Dendritic cell treated with granulocyte-macrophage colony-stimulating factor and Interleukin-4, amounts not matched to agents 40 ng/mL and 50 ng/mL, for 4 days (primary cell): ENCODE measurements at regions not wholly inside any gene's neighbourhood (a gene's known extent, or its start where the extent isn't known, plus 50 kb on each side); places are given as distances from the start of the nearest gene placed in this dataset.

Experiments
- H3K27ac Mint-ChIP-seq: one replicate; pipeline ENCODE4 v1.8.0; 2022; ENCODE audit warnings: mild to moderate bottlenecking, mixed read lengths
- H3K27me3 Mint-ChIP-seq: one replicate; pipeline ENCODE4 v1.8.0; 2022; ENCODE audit warnings: mild to moderate bottlenecking, mixed read lengths
- H3K36me3 Mint-ChIP-seq: one replicate; pipeline ENCODE4 v1.8.0; 2022; ENCODE audit warnings: low read depth, mixed read lengths
- H3K4me1 Mint-ChIP-seq: one replicate; pipeline ENCODE4 v1.8.0; 2022; ENCODE audit warnings: low read depth, mixed read lengths
- H3K4me3 Mint-ChIP-seq: one replicate; pipeline ENCODE4 v1.8.0; 2022; ENCODE audit warnings: mild to moderate bottlenecking, moderate library complexity, mixed read lengths
- H3K9me3 Mint-ChIP-seq: one replicate; pipeline ENCODE4 v1.8.0; 2022; ENCODE audit warnings: mixed read lengths
- intact Hi-C: fragments of 100-400 bp; cut with micrococcal nuclease; formaldehyde crosslinking; loops from one replicate; pipeline ENCODE4 v1.15.0; 2022

- Mint-ChIP-seq H3K27me3 (no peaks in the 10 kb centered on the region), H3K4me1 (peaks cover 54% of the 10 kb centered on the region), H3K36me3 (no peaks in the 10 kb centered on the region), H3K27ac (no peak overlapping the region), H3K4me3 (no peak overlapping the region), H3K9me3 (no peaks in the 10 kb centered on the region)
- intact Hi-C loops: no loop called here
Observed at GRCh38 chr12:89247967-89248366, 104.3 kb downstream of the DUSP6 start.

GRCh38 chr12:89247541-89247942, 104.8 kb downstream of the DUSP6 start:
- Mint-ChIP-seq H3K27ac (no peak overlapping the region), H3K4me3 (no peak overlapping the region), H3K4me1 (peaks cover 54% of the 10 kb centered on the region), H3K36me3 (no peaks in the 10 kb centered on the region), H3K27me3 (no peaks in the 10 kb centered on the region), H3K9me3 (no peaks in the 10 kb centered on the region)
- intact Hi-C loops: no loop called here

DNA sequence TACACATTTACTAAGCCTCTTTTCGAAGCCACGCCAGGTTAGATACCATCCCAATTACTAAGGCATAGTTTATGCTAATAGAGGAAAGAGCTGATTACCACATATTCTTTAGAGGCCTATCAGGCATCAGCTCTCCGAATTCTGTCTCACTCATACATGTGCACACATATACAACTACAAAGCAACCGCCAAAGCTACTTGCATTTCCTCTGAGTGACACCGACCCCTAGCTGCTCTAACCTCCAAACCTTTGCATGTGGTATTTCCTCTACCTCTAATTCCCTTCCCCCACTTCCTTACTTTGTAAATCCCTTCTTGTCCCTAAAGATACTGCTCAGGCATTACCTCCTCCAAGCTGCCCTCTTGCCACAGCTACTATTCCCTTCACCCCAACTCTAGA, 107.2 kb downstream of the DUSP6 start:
- H3K4me3 Mint-ChIP-seq: no peak overlapping the region
- H3K36me3 Mint-ChIP-seq: no peaks in the 10 kb centered on the region
- H3K9me3 Mint-ChIP-seq: peaks cover 7% of the 10 kb centered on the region
- no peak overlapping the region for H3K27ac Mint-ChIP-seq
- intact Hi-C loops: no loop called here
- no peaks in the 10 kb centered on the region for H3K27me3 Mint-ChIP-seq
- peaks cover 36% of the 10 kb centered on the region for H3K4me1 Mint-ChIP-seq

- Mint-ChIP-seq H3K9me3 (peaks cover 7% of the 10 kb centered on the region), H3K27ac (no peak overlapping the region), H3K4me1 (peaks cover 36% of the 10 kb centered on the region), H3K27me3 (no peaks in the 10 kb centered on the region), H3K4me3 (no peak overlapping the region), H3K36me3 (no peaks in the 10 kb centered on the region)
- intact Hi-C loops: no loop called here
Observed at GRCh38 chr12:89244536-89244935, 107.8 kb downstream of the DUSP6 start.

GRCh38 chr12:89243771-89244170, 108.5 kb downstream of the DUSP6 start:
- H3K4me3 Mint-ChIP-seq: no peak overlapping the region
- H3K27ac Mint-ChIP-seq: peak overlapping the region; percentile 5
- no peaks in the 10 kb centered on the region for H3K27me3 Mint-ChIP-seq
- intact Hi-C loops: no loop called here
- H3K4me1 Mint-ChIP-seq: peaks cover 36% of the 10 kb centered on the region
- H3K36me3 Mint-ChIP-seq: no peaks in the 10 kb centered on the region
- H3K9me3 Mint-ChIP-seq: peaks cover 7% of the 10 kb centered on the region

GRCh38 chr12:89239534-89239933, 112.8 kb downstream of the DUSP6 start:
- intact Hi-C loops: no loop called here
- Mint-ChIP-seq H3K27me3 (no peaks in the 10 kb centered on the region), H3K4me3 (no peak overlapping the region), H3K4me1 (peaks cover 38% of the 10 kb centered on the region), H3K9me3 (peaks cover 17% of the 10 kb centered on the region), H3K27ac (no peak overlapping the region), H3K36me3 (no peaks in the 10 kb centered on the region)

- Mint-ChIP-seq H3K4me1 (peaks cover 28% of the 10 kb centered on the region), H3K27ac (no peak overlapping the region)
Observed at GRCh38 chr12:89238593-89238992, 113.7 kb downstream of the DUSP6 start.

DNA sequence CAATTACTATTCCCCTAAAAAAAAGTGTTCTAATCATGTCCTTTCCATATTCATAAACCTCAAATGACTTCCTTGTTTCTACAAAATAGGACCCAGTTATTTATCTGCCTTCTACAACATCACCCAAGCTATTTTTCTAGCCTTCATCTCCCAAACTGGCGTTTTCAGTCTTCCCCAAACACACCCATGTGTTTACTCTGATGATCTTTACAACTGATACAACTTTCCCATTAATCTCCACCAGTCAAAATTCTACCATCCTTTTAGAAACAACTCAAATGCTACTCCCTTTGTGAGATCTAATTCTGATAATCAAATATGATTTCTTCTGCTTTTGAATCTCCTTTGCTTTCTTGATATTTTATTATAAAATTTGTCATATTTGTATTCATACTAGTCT, 114.5 kb downstream of the DUSP6 start:
- Mint-ChIP-seq H3K4me1 (peaks cover 24% of the 10 kb centered on the region), H3K4me3 (no peak overlapping the region), H3K27me3 (no peaks in the 10 kb centered on the region), H3K36me3 (no peaks in the 10 kb centered on the region), H3K9me3 (peaks cover 17% of the 10 kb centered on the region), H3K27ac (peak overlapping the region; percentile 14)
- intact Hi-C loops: no loop called here

More at GRCh38 chr12:89238593-89238992, 113.7 kb downstream of the DUSP6 start:
- no peaks in the 10 kb centered on the region for H3K36me3 Mint-ChIP-seq
- peaks cover 17% of the 10 kb centered on the region for H3K9me3 Mint-ChIP-seq
- intact Hi-C loops: no loop called here
- H3K4me3 Mint-ChIP-seq: no peak overlapping the region
- no peaks in the 10 kb centered on the region for H3K27me3 Mint-ChIP-seq

GRCh38 chr12:89236748-89237383, 115.4 kb downstream of the DUSP6 start:
- peak overlapping the region; percentile 14 for H3K27ac Mint-ChIP-seq
- intact Hi-C loops: no loop called here
- peaks cover 24% of the 10 kb centered on the region for H3K4me1 Mint-ChIP-seq
- H3K36me3 Mint-ChIP-seq: no peaks in the 10 kb centered on the region
- peaks cover 17% of the 10 kb centered on the region for H3K9me3 Mint-ChIP-seq
- H3K4me3 Mint-ChIP-seq: no peak overlapping the region
- no peaks in the 10 kb centered on the region for H3K27me3 Mint-ChIP-seq

- Mint-ChIP-seq H3K27me3 (no peaks in the 10 kb centered on the region), H3K4me1 (peaks cover 24% of the 10 kb centered on the region), H3K4me3 (no peak overlapping the region), H3K9me3 (peaks cover 16% of the 10 kb centered on the region), H3K27ac (no peak overlapping the region), H3K36me3 (no peaks in the 10 kb centered on the region)
- intact Hi-C loops: no loop called here
Observed at GRCh38 chr12:89236237-89236636, 116.1 kb downstream of the DUSP6 start.

DNA sequence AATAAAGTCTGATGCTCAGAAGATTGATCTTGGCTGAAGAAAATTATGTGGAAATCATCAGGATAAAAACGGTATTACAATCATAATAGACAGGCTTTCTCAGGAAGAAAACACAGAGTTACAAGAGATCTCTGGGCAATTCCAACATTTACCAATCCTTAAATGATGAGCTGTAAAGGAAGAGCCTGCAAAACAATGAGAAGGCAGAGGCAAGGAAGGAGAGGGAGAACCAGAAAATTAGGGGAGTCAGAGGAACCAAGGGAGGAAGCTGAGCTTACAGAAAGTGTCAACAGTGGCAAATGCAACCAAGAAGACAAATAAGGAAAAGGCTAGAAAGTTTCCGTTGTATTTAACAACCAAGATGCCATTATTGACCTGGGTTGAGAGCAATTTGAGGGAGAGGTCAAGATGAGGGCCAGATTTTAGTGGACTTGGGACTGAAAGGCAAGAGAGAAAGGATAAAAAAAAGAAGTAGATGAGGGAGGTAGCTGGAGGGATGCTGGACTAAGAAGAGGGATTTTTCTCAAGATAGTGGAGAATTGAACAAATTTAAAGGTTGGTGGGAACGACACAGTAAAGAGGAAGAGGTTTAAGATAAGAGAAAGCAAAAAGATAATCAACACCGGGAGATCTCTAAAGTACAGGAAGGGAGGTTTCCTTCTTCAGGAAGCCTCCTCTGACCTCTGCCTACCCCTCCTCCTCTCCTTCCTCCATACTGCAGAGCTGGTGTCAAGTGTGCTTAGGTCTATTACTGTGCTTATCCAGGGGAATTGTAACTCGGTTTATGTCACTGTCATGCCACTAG, 116.9 kb downstream of the DUSP6 start:
- intact Hi-C loops: no loop called here
- Mint-ChIP-seq H3K4me3 (no peak overlapping the region), H3K4me1 (peaks cover 24% of the 10 kb centered on the region), H3K36me3 (no peaks in the 10 kb centered on the region), H3K9me3 (peaks cover 10% of the 10 kb centered on the region), H3K27ac (no peak overlapping the region), H3K27me3 (no peaks in the 10 kb centered on the region)

- H3K27me3 Mint-ChIP-seq: no peaks in the 10 kb centered on the region
- no peak overlapping the region for H3K4me3 Mint-ChIP-seq
- H3K9me3 Mint-ChIP-seq: peaks cover 10% of the 10 kb centered on the region
- H3K27ac Mint-ChIP-seq: no peak overlapping the region
- no peaks in the 10 kb centered on the region for H3K36me3 Mint-ChIP-seq
- intact Hi-C loops: no loop called here
- H3K4me1 Mint-ChIP-seq: peaks cover 24% of the 10 kb centered on the region
Observed at GRCh38 chr12:89234324-89235114, 117.8 kb downstream of the DUSP6 start.

DNA sequence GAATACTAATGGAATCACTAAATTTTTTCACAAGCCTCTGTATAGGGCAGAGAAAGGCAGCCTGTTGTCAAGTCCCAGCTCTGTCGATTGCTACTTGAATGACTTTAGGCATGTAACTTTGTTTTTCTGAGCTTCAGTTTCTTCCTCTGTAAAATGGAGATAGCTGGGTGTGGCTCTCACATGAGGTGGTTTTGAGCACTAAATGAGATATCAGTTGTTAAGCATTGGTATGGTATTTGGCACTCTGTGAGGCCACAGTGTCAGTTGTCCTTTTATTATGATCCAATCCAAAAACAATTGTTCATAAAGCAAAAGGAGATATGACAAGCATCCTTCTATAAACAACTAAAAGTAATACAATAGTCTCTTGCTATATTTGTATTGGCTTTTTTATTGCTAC, 120.6 kb downstream of the DUSP6 start:
- intact Hi-C loops: no loop called here
- no peaks in the 10 kb centered on the region for H3K9me3 Mint-ChIP-seq
- no peak overlapping the region for H3K4me3 Mint-ChIP-seq
- no peak overlapping the region for H3K27ac Mint-ChIP-seq
- no peaks in the 10 kb centered on the region for H3K36me3 Mint-ChIP-seq
- peaks cover 11% of the 10 kb centered on the region for H3K4me1 Mint-ChIP-seq
- H3K27me3 Mint-ChIP-seq: no peaks in the 10 kb centered on the region
